A673 (cell line): ENCODE measurements at regions not wholly inside any gene's neighbourhood (a gene's known extent, or its start where the extent isn't known, plus 50 kb on each side); places are given as distances from the start of the nearest gene placed in this dataset.

Experiments
- CTCF ChIP-seq: fragments of 300-800, 200-600 bp; sonication (generic); conservative IDR thresholded peaks from 2 replicates; pipeline ENCODE4 v1.5.1; 2017; ENCODE audit warnings: low read depth, mild to moderate bottlenecking, antibody characterized with exemption, low read length, moderate library complexity, mixed read lengths
- EZH2 ChIP-seq: fragments of 200-600 bp; sonication (generic); IDR thresholded peaks from 2 replicates; pipeline ENCODE4 v1.6.1; 2017; ENCODE audit warnings: borderline replicate concordance, low read depth, mild to moderate bottlenecking, mixed read lengths, antibody characterized with exemption, low read length; ENCODE audit not compliant: poor library complexity, severe bottlenecking

GRCh38 chr6:146896960-146897701 is 298.4 kb downstream of the ADGB start:
- no peak for TF ChIP-seq CTCF
- no peak for TF ChIP-seq EZH2
